Left lung (tissue), 4 donors: ENCODE measurements at regions not wholly inside any gene's neighbourhood (a gene's known extent, or its start where the extent isn't known, plus 50 kb on each side); places are given as distances from the start of the nearest gene placed in this dataset.

ENCODE experiments used
- ATAC-seq: fragments of 200-7000 bp; cut with Tn5 transposase; one replicate; pipeline ENCODE4 v1.9.1; 2020; ENCODE audit warnings: moderate library complexity
- DNase-seq, 4 donors: peaks; one replicate each; pipeline ENCODE4 v3.0.0-alpha.2; 2013 to 2020
- H3K27ac ChIP-seq, 2 donors: fragments of 200-600 bp; sonication (generic) in 1 of 2; one replicate each; pipeline versions ENCODE4 v1.5.0 to v1.8.0; 2020 to 2021
- H3K27me3 ChIP-seq, 2 donors: fragments of 200-600 bp; sonication (generic) in 1 of 2; one replicate each; pipeline versions ENCODE4 v1.5.0 to v1.8.0; 2020 to 2021
- H3K36me3 ChIP-seq, 2 donors: fragments of 200-600 bp; sonication (generic) in 1 of 2; one replicate each; pipeline versions ENCODE4 v1.5.0 to v1.8.0; 2020 to 2021
- H3K4me1 ChIP-seq, 2 donors: fragments of 200-600 bp; one replicate each; pipeline ENCODE4 v1.8.0; 2021
- H3K4me3 ChIP-seq, 2 donors: fragments of 200-600 bp; sonication (generic) in 1 of 2; one replicate each; pipeline versions ENCODE4 v1.5.0 to v1.8.0; 2020 to 2021; ENCODE audit warnings: mild to moderate bottlenecking in 1 of 2
- H3K9me3 ChIP-seq, 2 donors: fragments of 200-600 bp; sonication (generic) in 1 of 2; one replicate each; pipeline versions ENCODE4 v1.5.0 to v1.8.0; 2020 to 2021
- CTCF ChIP-seq, 2 donors: fragments of 200-600 bp; sonication (generic) in 1 of 2; IDR thresholded peaks; one replicate each; pipeline versions ENCODE4 v1.5.0 to v1.8.0; 2021; ENCODE audit warnings: antibody characterized with exemption in 2 of 2
- intact Hi-C, 2 donors: fragments of 100-400 bp; cut with DNase I; formaldehyde crosslinking; loops; one replicate each; pipeline versions ENCODE4 v1.11.2 to v1.14.2; 2022
- donor health status: DM: no; HTN: yes; CAD: no.
- donor health status: DM: no; HTN: no; CAD: no.

- H3K27ac ChIP-seq: no peak overlapping the region
- no peaks in the 10 kb centered on the region for H3K27me3 ChIP-seq
- H3K36me3 ChIP-seq: no peaks in the 10 kb centered on the region
- no peak for ATAC-seq
- intact Hi-C loops: no loop called here
- H3K4me3 ChIP-seq: no peak overlapping the region
- no peaks in the 10 kb centered on the region for H3K4me1 ChIP-seq
- no peak for DNase-seq
- no peak for TF ChIP-seq CTCF (IDR thresholded peaks at IDR 0.05)
- no peaks in the 10 kb centered on the region for H3K9me3 ChIP-seq
Observed at GRCh38 chr11:11220786-11221185, 132.3 kb downstream of the CSNK2A3 start.

DNA sequence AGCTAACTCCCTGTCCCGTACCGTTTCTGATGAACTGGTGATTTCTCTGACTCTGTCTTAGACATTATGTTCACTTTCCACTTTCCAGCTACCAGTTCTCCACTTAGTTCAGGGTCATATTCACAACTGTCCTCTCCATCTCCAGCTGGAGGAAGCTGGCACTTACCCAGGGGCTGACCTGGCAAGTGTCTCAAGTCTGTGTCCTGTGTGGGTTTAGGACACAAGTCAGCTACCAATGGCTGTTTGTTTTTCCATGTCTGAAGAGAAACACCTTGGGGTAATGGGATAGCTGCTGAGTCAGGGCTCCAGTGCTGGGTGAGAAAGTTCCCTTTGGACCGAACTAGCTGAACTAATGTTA is 134.4 kb downstream of the CSNK2A3 start:
- H3K9me3 ChIP-seq: no peaks in the 10 kb centered on the region

GRCh38 chr11:11217929-11218628 is 135.0 kb downstream of the CSNK2A3 start:
- no peak for ATAC-seq
- no peak for DNase-seq
- Histone ChIP-seq H3K4me3 (no peak overlapping the region), H3K27me3 (no peaks in the 10 kb centered on the region), H3K27ac (no peak overlapping the region), H3K36me3 (no peaks in the 10 kb centered on the region), H3K9me3 (no peaks in the 10 kb centered on the region), H3K4me1 (no peaks in the 10 kb centered on the region)
- no peak for TF ChIP-seq CTCF (IDR thresholded peaks at IDR 0.05)
- intact Hi-C loops: no loop called here

More for the DNA sequence above, 134.4 kb downstream of the CSNK2A3 start:
- no peak for ATAC-seq
- Histone ChIP-seq H3K4me3 (no peak overlapping the region), H3K27me3 (no peaks in the 10 kb centered on the region), H3K4me1 (no peaks in the 10 kb centered on the region), H3K36me3 (no peaks in the 10 kb centered on the region), H3K27ac (no peak overlapping the region)
- no peak for TF ChIP-seq CTCF (IDR thresholded peaks at IDR 0.05)
- intact Hi-C loops: no loop called here
- no peak for DNase-seq

GRCh38 chr11:11217289-11217928 is 135.6 kb downstream of the CSNK2A3 start:
- intact Hi-C loops: no loop called here
- DNase-seq: no peak

More at GRCh38 chr11:11217289-11217928, 135.6 kb downstream of the CSNK2A3 start:
- Histone ChIP-seq H3K4me1 (no peaks in the 10 kb centered on the region), H3K9me3 (no peaks in the 10 kb centered on the region), H3K27me3 (no peaks in the 10 kb centered on the region), H3K4me3 (no peak overlapping the region), H3K27ac (no peak overlapping the region), H3K36me3 (no peaks in the 10 kb centered on the region)
- no peak for ATAC-seq
- no peak for TF ChIP-seq CTCF (IDR thresholded peaks at IDR 0.05)
